IMR-90 (cell line): ENCODE measurements at regions not wholly inside any gene's neighbourhood (a gene's known extent, or its start where the extent isn't known, plus 50 kb on each side); places are given as distances from the start of the nearest gene placed in this dataset.
A peak's percentile ranks its signal among the peaks of the same experiment; 100 is the strongest.

ENCODE experiments used
- ATAC-seq: fragments of 200-7000 bp; cut with Tn5 transposase; 2 replicates; pipeline ENCODE4 v1.9.1; 2020; ENCODE audit warnings: low read depth, mild to moderate bottlenecking, moderate library complexity
- BruUV-seq: library from RNA; stranded (reverse); fragments of 400-500 nt; replicated peaks from 2 replicates; lab custom pipeline; 2021; lab: Mats Ljungman, UMichigan
- CTCF ChIA-PET: fragments of 300-600 bp; formaldehyde crosslinking; extraction: SDS; loops from one replicate; lab custom pipeline; 2021; ENCODE audit warnings: antibody characterized with exemption; lab: Yijun Ruan, JAX
- POLR2A ChIA-PET: fragments of 300-600 bp; sonication (Branson Sonifier 250); formaldehyde crosslinking; loops from one replicate; lab custom pipeline; 2022; ENCODE audit warnings: antibody characterized with exemption; ENCODE audit not compliant: unreplicated experiment; lab: Charles Lee
- DNase-seq: peaks from one replicate; pipeline ENCODE4 v3.0.0; 2013
- H2AFZ ChIP-seq: replicated peaks from 2 replicates; pipeline ENCODE3; 2013; ENCODE audit warnings: low read length, mild to moderate bottlenecking; ENCODE audit not compliant: poor library complexity
- H2AK5ac ChIP-seq: 2 replicates; pipeline ENCODE4 v1.6.1; 2013; ENCODE audit warnings: low read depth, low read length, inconsistent platforms
- H2AK9ac ChIP-seq: replicated peaks from 2 replicates; pipeline ENCODE3; 2013; ENCODE audit warnings: mild to moderate bottlenecking, low read depth, low read length, moderate library complexity; ENCODE audit not compliant: poor library complexity
- H2BK120ac ChIP-seq: 2 replicates; pipeline ENCODE4 v1.6.1; 2013; ENCODE audit warnings: low read depth, low read length, inconsistent platforms
- H2BK15ac ChIP-seq: 3 replicates; pipeline ENCODE4 v1.6.1; 2013; ENCODE audit warnings: low read depth, low read length, inconsistent platforms
- H2BK20ac ChIP-seq: 2 replicates; pipeline ENCODE4 v1.6.1; 2013; ENCODE audit warnings: low read depth, mild to moderate bottlenecking, inconsistent platforms, low read length, moderate library complexity
- H2BK5ac ChIP-seq: 2 replicates; pipeline ENCODE4 v1.6.1; 2013; ENCODE audit warnings: mild to moderate bottlenecking, low read depth, low read length, inconsistent platforms; ENCODE audit not compliant: poor library complexity, severe bottlenecking
- H3K14ac ChIP-seq: replicated peaks from 2 replicates; pipeline ENCODE4 v1.6.1; 2013; ENCODE audit warnings: low read depth, low read length, inconsistent platforms
- H3K18ac ChIP-seq: 2 replicates; pipeline ENCODE4 v1.6.1; 2013; ENCODE audit warnings: low read depth, low read length, control low read depth
- H3K23ac ChIP-seq: 2 replicates; pipeline ENCODE4 v1.6.1; 2013; ENCODE audit warnings: low read depth, low read length, inconsistent platforms
- H3K27ac ChIP-seq: 2 replicates; pipeline ENCODE4 v1.5.1; 2013; ENCODE audit warnings: mild to moderate bottlenecking, control low read depth, low read length; ENCODE audit not compliant: insufficient read depth
- H3K27me3 ChIP-seq: 2 replicates; pipeline ENCODE4 v1.6.1; 2013; ENCODE audit warnings: low read length; ENCODE audit not compliant: control insufficient read depth, insufficient read depth
- H3K36me3 ChIP-seq: 2 replicates; pipeline ENCODE4 v1.6.1; 2013; ENCODE audit warnings: low read length, mixed read lengths; ENCODE audit not compliant: control insufficient read depth, insufficient read depth
- H3K4ac ChIP-seq: 2 replicates; pipeline ENCODE4 v1.6.1; 2013; ENCODE audit warnings: low read depth, low read length, inconsistent platforms
- H3K4me1 ChIP-seq: 2 replicates; pipeline ENCODE4 v1.6.1; 2013; ENCODE audit warnings: low read length, mixed read lengths; ENCODE audit not compliant: control insufficient read depth, insufficient read depth
- H3K4me2 ChIP-seq: 2 replicates; pipeline ENCODE4 v1.6.1; 2013; ENCODE audit warnings: low read depth, mild to moderate bottlenecking, control low read depth, low read length, moderate library complexity
- H3K4me3 ChIP-seq: 2 replicates; pipeline ENCODE4 v1.5.1; 2013; ENCODE audit warnings: low read depth, mild to moderate bottlenecking, control low read depth, low read length, moderate library complexity; ENCODE audit not compliant: insufficient read depth
- H3K56ac ChIP-seq: 2 replicates; pipeline ENCODE4 v1.6.1; 2013; ENCODE audit warnings: low read length, inconsistent platforms; ENCODE audit not compliant: insufficient read depth; ENCODE audit errors: extremely low read depth
- H3K79me1 ChIP-seq, 2 experiments: 2 replicates each; pipeline ENCODE4 v1.6.1; 2013; ENCODE audit warnings: low read length in 2 of 2, inconsistent platforms in 1 of 2, low read depth in 1 of 2
- H3K9ac ChIP-seq: 2 replicates; pipeline ENCODE4 v1.6.1; 2013; ENCODE audit warnings: low read depth, low read length, control low read depth
- H3K9me1 ChIP-seq: 2 replicates; pipeline ENCODE4 v1.6.1; 2013; ENCODE audit warnings: low read length, inconsistent platforms; ENCODE audit not compliant: insufficient read depth
- H3K9me3 ChIP-seq: 2 replicates; pipeline ENCODE4 v1.6.1; 2013; ENCODE audit warnings: low read length; ENCODE audit not compliant: control insufficient read depth, insufficient read depth
- H4K20me1 ChIP-seq: 2 replicates; pipeline ENCODE4 v1.6.1; 2013; ENCODE audit warnings: low read length, inconsistent platforms; ENCODE audit not compliant: insufficient read depth
- H4K5ac ChIP-seq: 2 replicates; pipeline ENCODE4 v1.6.1; 2013; ENCODE audit warnings: mild to moderate bottlenecking, low read depth, low read length, control low read depth
- H4K8ac ChIP-seq, 2 experiments: 2 replicates each; pipeline ENCODE4 v1.6.1; 2013; ENCODE audit warnings: low read depth in 2 of 2, low read length in 2 of 2, control low read depth in 1 of 2, inconsistent platforms in 1 of 2
- H4K91ac ChIP-seq: 2 replicates; pipeline ENCODE4 v1.6.1; 2013; ENCODE audit warnings: low read depth, low read length, inconsistent platforms; ENCODE audit not compliant: insufficient read depth
- BHLHE40 ChIP-seq: fragments of 150-350 bp; IDR thresholded peaks from 2 replicates; pipeline ENCODE4 v1.6.1; 2016; ENCODE audit warnings: mild to moderate bottlenecking, low read depth, low read length
- CEBPB ChIP-seq: IDR thresholded peaks from 2 replicates; pipeline ENCODE4 v1.6.1; 2012; ENCODE audit warnings: low read depth, low read length, improper control_type of control experiment
- CHD1 ChIP-seq: IDR thresholded peaks from 2 replicates; pipeline ENCODE4 v1.6.1; 2012; ENCODE audit warnings: low read depth, low read length, improper control_type of control experiment
- CTCF ChIP-seq: conservative IDR thresholded peaks from 2 replicates; pipeline ENCODE4 v1.5.1; 2012; ENCODE audit warnings: mild to moderate bottlenecking, low read depth, low read length, improper control_type of control experiment
- ELK1 ChIP-seq: fragments of 150-350 bp; IDR thresholded peaks from 2 replicates; pipeline ENCODE4 v1.6.1; 2016; ENCODE audit warnings: low read depth, mild to moderate bottlenecking, low read length, moderate library complexity, borderline replicate concordance
- FOS ChIP-seq: fragments of 150-350 bp; IDR thresholded peaks from 2 replicates; pipeline ENCODE4 v1.6.1; 2016; ENCODE audit warnings: low read depth, low read length
- MAFK ChIP-seq: IDR thresholded peaks from 2 replicates; pipeline ENCODE4 v1.6.1; 2012; ENCODE audit warnings: low read depth, low read length, improper control_type of control experiment
- MAZ ChIP-seq: IDR thresholded peaks from 2 replicates; pipeline ENCODE4 v1.6.1; 2012; ENCODE audit warnings: low read depth, mild to moderate bottlenecking, low read length, improper control_type of control experiment, moderate library complexity, borderline replicate concordance
- MXI1 ChIP-seq: IDR thresholded peaks from 2 replicates; pipeline ENCODE4 v1.6.1; 2012; ENCODE audit warnings: low read depth, mild to moderate bottlenecking, low read length, moderate library complexity, borderline replicate concordance
- NFE2L2 ChIP-seq: fragments of 150-350 bp; IDR thresholded peaks from 2 replicates; pipeline ENCODE4 v1.6.1; 2016; ENCODE audit warnings: low read depth, mild to moderate bottlenecking, low read length
- POLR2A ChIP-seq: IDR thresholded peaks from 2 replicates; pipeline ENCODE4 v1.6.1; 2012; ENCODE audit warnings: mild to moderate bottlenecking, low read depth, low read length
- RAD21 ChIP-seq: IDR thresholded peaks from 2 replicates; pipeline ENCODE4 v1.6.1; 2012; ENCODE audit warnings: low read length, improper control_type of control experiment
- RCOR1 ChIP-seq: IDR thresholded peaks from 2 replicates; pipeline ENCODE4 v1.6.1; 2012; ENCODE audit warnings: mild to moderate bottlenecking, low read length, improper control_type of control experiment; ENCODE audit not compliant: insufficient replicate concordance
- RFX5 ChIP-seq: IDR thresholded peaks from 2 replicates; pipeline ENCODE4 v1.8.0; 2012; ENCODE audit warnings: low read depth, mild to moderate bottlenecking, low read length, moderate library complexity
- SMC3 ChIP-seq: fragments of 150-350 bp; IDR thresholded peaks from 2 replicates; pipeline ENCODE4 v1.6.1; 2016; ENCODE audit warnings: low read depth, mild to moderate bottlenecking, antibody characterized with exemption, low read length, moderate library complexity
- USF2 ChIP-seq: fragments of 150-350 bp; IDR thresholded peaks from 2 replicates; pipeline ENCODE4 v1.6.1; 2017; ENCODE audit warnings: mild to moderate bottlenecking, antibody characterized with exemption, low read length, low read depth
- WGBS, 2 experiments: methylation state at CpG; one replicate each; pipeline versions ENCODE4 v1.1.5 to v1.1.7; 2013; ENCODE audit warnings: missing lambda C conversion rate in 2 of 2; ENCODE audit not compliant: insufficient read length in 1 of 2; ENCODE audit errors: extremely low coverage in 2 of 2; 5-methylcytosine and 5-hydroxymethylcytosine counted together
- dilution Hi-C: fragments of 300-500 bp; cut with HindIII; formaldehyde crosslinking; loops from one replicate; pipeline ENCODE4 v1.14.3; 2018; ENCODE audit warnings: low sequenced_read_pairs; ENCODE audit not compliant: unreplicated experiment
- in situ Hi-C: fragments of 300-500 bp; cut with MboI; formaldehyde crosslinking; loops from 3 replicates; pipeline ENCODE4 v1.14.3; 2019; ENCODE audit warnings: low sequenced_read_pairs, inconsistent platforms, mixed read lengths
- intact Hi-C: fragments of 100-400 bp; cut with micrococcal nuclease; formaldehyde crosslinking; loops from 2 replicates; pipeline ENCODE4 v1.10.0; 2022

- no peak overlapping the region for H4K5ac ChIP-seq
- H3K4me3 ChIP-seq: no peak overlapping the region
- ATAC-seq: no peak; the same call in 1 of the 2 replicates
- in situ Hi-C loops: no loop called here
- no peak overlapping the region for H2BK15ac ChIP-seq
- dilution Hi-C loops: no loop called here
- no peaks in the 10 kb centered on the region for H3K36me3 ChIP-seq
- no peak for TF ChIP-seq RAD21
- TF ChIP-seq POLR2A: no peak
- TF ChIP-seq RCOR1: no peak
- no peak for TF ChIP-seq MAFK
- TF ChIP-seq RFX5: no peak
- no peak for TF ChIP-seq ELK1
- no peak for TF ChIP-seq CTCF
- TF ChIP-seq CEBPB: no peak
- TF ChIP-seq CHD1: no peak
- no peak for TF ChIP-seq MAZ
- TF ChIP-seq USF2: no peak
- TF ChIP-seq SMC3: no peak
- no peak for TF ChIP-seq MXI1
- TF ChIP-seq FOS: no peak
- no peak for TF ChIP-seq BHLHE40
- no peak for TF ChIP-seq NFE2L2
- no peak overlapping the region for H4K8ac ChIP-seq
- H2BK5ac ChIP-seq: no peak overlapping the region
- no CpG with 5 or more reads among the region's 2 CpGs for WGBS, 2 experiments
- H2BK120ac ChIP-seq: no peak overlapping the region
- no peak overlapping the region for H2BK20ac ChIP-seq
- H3K9me3 ChIP-seq: no peaks in the 10 kb centered on the region
- peak; percentile 40 for DNase-seq
- CTCF ChIA-PET: no interaction called here
- no peaks in the 10 kb centered on the region for H3K9me1 ChIP-seq
- H3K27ac ChIP-seq: no peak overlapping the region
- no peak overlapping the region for H3K4me2 ChIP-seq
- H3K4ac ChIP-seq: no peak overlapping the region
- H3K14ac ChIP-seq: no peak overlapping the region
- H2AFZ ChIP-seq: no peak overlapping the region
- H3K79me1 ChIP-seq: no peaks in the 10 kb centered on the region
- no peak overlapping the region for H3K23ac ChIP-seq
- no peak overlapping the region for H2AK9ac ChIP-seq
- H4K91ac ChIP-seq: no peak overlapping the region
- H3K9ac ChIP-seq: no peak overlapping the region
- no peak overlapping the region for H3K18ac ChIP-seq
- intact Hi-C loops: no loop called here
- no peaks in the 10 kb centered on the region for H4K20me1 ChIP-seq
- no TSS peak for BruUV-seq
- H3K27me3 ChIP-seq: no peaks in the 10 kb centered on the region
- peaks cover 2% of the 10 kb centered on the region; the same call in 1 of the 2 replicates for H3K4me1 ChIP-seq
- no peak overlapping the region for H3K56ac ChIP-seq
- H2AK5ac ChIP-seq: no peak overlapping the region
- POLR2A ChIA-PET: no interaction called here
Measured at GRCh38 chr18:29218091-29218490, 1041.2 kb upstream of the CDH2 start.
